GM19324 (cell line): ENCODE measurements at regions not wholly inside any gene's neighbourhood (a gene's known extent, or its start where the extent isn't known, plus 50 kb on each side); places are given as distances from the start of the nearest gene placed in this dataset.

Experiments used
- ATAC-seq: cut with Tn5 transposase; IDR thresholded peaks from one replicate; pipeline ENCODE4 v1.9.1; 2021; ENCODE audit warnings: mild to moderate bottlenecking, moderate library complexity; ENCODE audit not compliant: unreplicated experiment, low FRiP score

DNA sequence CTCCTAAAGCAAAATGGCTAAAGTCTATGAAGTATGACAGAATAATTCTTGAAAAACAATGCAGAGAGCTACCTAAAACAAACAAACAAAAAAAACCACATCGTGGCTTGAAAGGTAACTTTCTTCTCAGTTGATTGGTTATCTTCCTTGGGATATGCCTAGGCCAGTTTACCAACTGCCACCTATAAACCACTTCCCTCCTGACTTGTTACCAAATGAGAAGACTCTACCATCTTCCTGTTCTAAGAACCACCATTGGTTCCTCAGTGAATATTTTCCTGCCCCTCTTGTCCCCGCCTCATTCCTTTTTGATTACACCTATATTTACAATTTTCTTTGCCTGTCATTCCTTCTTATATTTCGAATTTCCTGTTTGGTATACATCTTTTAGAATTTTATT, 336.6 kb downstream of the SIPA1L2 start:
- no peak for ATAC-seq

DNA sequence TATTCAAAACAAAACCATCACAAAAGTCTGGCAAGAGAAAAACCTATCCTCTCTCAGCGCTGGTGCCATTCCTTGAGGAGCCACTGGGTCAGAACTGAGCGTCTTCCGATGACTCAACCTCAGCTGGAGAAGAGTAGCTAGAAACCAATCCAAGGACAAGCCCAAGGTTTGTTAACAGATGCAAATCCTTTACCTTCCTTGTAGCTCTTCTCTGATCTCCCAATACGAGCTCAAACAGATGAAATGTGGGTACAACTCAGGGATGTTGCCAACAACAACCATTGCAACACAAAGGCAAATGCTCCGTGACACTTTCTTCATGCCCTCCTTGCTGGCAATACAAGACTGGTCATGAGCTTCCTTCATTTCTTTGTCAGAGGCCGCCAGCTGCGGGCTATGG, 337.1 kb downstream of the SIPA1L2 start:
- no peak for ATAC-seq

DNA sequence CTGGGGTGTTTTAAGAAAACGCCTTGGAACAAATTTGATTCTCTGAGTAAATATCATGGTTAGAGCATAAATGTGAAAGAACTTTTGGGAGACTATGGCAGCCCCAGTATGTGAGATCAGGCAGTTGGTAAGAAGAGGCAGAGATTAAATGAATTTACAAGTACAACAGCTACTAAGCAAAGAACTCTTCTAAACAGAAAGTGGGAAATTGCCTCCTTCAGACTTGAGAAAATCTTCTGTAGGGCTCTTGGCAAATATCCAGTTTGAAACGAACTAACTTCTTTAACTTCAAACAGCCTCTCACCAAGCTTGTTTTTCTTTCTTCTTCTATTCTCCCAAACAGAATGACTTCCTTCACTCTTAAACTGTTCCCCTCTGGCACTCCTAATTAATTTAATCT, 337.7 kb downstream of the SIPA1L2 start:
- ATAC-seq: no peak

DNA sequence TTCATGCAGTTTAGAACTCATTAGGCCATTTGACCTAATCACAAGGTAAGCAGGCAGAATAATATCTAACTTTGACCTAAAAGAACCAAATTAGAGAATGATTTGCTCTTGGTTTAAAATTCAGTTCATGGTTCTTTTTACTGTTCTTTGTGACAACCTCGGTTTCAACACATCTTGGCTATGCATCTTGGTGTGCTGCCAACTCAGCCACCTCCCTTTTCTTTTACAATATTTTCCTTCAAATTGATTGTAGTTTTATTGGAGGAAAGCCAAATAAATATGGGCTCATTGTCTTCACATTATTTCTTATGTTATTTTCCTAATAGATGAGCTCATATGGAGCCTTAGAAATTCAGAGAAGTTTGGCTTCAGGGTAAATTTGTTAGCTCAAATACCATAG, 338.3 kb downstream of the SIPA1L2 start:
- ATAC-seq: no peak

DNA sequence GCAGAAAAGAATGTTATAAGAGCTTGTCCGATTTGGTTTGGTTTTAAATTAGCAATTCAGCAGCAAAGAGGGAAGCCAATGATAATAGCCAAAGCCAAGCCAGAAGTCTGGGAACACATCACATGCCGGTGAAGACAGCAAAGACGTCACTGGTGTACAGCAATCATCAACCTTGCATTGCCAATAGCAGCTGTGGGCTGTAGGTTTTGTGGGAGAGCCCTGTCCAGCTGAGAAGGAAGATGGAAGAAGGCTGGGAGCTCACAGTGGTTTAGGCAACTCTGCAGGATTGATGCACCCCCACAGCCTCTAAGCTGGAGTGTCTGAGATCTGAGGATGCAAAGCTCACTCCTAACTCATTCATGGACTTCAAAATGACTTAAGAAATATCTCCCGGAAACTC, 338.7 kb downstream of the SIPA1L2 start:
- ATAC-seq: no peak

GRCh38 chr1:232290570-232290969, 339.4 kb downstream of the SIPA1L2 start:
- ATAC-seq: no peak

- ATAC-seq: no peak
Observed at GRCh38 chr1:232287676-232288569, 342.0 kb downstream of the SIPA1L2 start.

DNA sequence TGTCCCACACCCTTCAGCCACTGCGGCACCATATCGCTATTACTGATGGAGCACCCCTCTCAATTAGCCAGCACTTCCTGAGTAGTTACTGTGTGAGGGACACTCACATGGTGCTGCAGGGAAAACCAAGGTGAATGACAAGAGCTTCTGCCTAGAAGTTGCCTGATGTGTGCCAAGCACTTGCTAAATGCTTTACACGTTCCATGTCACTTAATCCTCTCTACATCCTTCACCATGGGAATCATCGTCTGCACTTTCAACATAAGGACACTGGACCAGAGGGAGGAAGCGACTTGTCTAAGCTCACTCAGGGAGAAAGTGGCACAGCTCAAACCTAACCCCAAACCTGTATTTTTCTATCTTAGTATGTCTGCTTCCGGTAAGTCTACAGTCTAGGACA, 344.8 kb downstream of the SIPA1L2 start:
- ATAC-seq: no peak

GRCh38 chr1:232283864-232284263, 346.1 kb downstream of the SIPA1L2 start:
- no peak for ATAC-seq

- ATAC-seq: no peak
Observed at GRCh38 chr1:232282498-232282897, 347.4 kb downstream of the SIPA1L2 start.

DNA sequence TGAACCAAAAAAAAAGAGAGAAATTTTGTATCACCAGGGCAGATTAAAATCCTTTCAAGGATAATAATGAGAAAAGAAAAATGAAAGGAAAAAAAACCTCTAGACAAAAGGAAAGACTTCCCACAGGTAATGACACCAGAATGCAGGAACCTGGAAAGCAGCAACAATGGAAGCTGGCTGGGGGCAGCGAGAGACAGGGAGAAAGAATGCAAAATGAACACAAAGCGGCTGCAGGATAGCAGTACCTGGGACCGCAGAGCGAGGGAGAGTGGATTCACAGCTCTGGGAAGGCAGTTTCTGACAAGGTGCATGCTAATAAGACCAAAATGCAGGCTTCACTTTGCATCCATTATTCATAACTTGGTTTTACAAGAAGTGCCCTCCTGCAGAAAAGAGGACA, 349.0 kb downstream of the SIPA1L2 start:
- ATAC-seq: no peak

GRCh38 chr1:232279909-232280400, 350.0 kb downstream of the SIPA1L2 start:
- no peak for ATAC-seq

DNA sequence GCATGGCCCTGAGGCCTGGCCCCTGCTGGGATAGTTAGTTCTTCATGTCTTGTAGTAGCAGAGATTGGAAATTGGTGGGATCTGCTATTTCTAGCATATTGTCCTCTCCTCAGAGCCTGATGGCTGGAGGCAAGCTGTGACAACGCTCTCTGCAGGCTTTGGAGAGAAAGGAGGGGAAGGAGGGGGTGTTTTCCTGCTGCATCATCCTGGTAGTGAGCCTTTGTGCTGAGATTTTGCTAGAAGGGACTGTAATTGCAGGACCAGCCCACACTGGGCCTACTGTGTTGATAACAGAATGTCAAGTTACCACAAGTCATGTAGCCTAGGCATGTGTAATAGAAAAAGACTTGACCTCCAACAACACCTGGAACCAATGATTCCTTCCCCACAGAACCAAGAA, 351.0 kb downstream of the SIPA1L2 start:
- no peak for ATAC-seq

DNA sequence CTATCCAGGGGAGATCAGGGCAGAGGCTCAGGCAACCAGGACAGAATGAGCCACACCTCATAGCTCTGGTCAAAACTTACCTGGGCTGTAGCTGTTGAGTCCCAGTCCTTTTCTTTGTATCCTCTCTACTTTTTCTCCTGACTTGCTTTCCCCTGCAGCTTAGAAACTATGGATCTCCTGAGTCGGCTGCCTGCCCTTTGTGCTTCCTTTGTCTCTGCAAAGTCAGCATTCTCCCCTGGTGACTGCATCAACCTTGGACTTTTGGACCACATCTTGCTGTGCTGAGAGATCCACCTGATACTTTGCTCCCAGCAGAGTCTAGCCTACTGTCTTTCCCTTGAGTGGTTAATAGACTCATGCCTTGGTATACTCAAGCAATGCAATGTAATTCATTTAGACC, 353.3 kb downstream of the SIPA1L2 start:
- no peak for ATAC-seq

- no peak for ATAC-seq
Observed at GRCh38 chr1:232274999-232275710, 354.8 kb downstream of the SIPA1L2 start.

DNA sequence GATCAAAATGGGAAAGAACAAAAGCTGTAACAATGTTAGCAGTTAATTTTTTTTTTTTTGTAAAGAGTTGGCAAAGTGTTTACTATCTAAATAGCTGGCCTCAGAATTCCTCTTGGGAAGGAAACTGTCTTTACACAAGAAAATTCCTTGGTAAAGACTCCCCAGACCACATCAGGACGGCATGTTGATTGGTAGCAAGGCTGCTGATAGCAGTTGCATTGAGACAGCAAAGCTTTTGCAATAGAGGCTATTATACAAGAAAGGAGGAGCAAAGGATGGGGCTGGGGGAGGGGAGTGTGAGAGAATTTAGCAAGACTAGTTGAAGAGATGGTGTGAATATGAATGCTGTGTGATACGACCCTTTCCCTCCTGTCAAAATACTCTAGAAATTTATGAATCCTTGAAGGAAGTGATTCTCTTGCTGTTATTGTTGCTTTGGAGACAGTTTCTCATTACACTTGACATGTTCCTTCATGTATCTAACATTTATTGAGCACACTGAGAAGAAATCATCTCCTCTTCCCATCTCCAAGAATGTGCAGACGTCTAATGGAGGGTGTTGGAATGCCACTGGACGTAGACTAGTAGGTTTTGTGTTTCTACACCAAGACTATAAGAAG, 355.6 kb downstream of the SIPA1L2 start:
- no peak for ATAC-seq

DNA sequence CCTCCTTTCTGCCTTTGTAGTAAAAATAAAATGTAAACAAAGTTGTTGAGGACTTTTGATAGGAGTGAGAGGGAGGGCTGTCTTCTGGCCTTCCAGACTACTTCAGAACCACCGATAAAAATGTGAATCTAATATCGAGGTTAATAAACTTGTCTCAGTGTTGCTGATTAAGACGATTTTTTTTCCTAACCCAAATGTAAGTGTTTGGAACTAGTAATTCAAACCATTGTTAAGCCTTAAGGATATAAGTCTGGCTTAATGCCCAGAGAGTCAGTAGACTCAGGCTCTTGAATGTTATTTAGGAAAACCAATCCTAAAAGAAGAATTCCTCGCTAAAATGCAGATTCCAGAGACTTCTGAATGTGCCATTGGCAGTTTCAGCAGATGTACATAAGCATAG, 356.9 kb downstream of the SIPA1L2 start:
- no peak for ATAC-seq

DNA sequence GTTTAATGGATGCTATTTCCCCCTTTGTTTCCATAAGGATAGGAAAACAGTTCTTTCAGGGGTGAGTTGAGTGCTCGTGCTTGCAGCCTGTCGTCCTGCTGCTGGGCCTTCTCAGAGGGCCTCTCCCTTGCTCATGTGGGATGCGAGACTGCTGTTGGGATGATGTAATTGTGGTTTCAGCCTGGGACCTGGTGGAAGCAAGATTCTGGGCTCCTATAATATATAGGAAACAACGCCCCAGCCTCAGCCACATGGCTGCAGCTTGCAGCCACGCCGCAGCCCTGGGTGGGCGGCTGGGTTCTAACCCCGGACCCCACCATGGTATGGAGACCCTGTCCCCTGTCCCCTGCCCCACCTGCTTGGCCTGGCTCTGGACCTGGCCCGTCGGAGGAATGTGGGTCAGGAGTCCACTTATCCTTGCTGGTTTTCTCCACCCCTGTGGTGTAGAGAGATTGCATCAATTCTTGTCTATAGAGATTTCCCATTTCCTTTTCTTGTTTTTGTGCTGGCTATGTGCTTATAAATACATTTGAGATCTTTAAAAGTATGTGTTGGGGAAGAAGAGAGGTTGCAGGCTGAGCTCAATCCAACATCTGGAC, 357.8 kb downstream of the SIPA1L2 start:
- ATAC-seq: no peak

DNA sequence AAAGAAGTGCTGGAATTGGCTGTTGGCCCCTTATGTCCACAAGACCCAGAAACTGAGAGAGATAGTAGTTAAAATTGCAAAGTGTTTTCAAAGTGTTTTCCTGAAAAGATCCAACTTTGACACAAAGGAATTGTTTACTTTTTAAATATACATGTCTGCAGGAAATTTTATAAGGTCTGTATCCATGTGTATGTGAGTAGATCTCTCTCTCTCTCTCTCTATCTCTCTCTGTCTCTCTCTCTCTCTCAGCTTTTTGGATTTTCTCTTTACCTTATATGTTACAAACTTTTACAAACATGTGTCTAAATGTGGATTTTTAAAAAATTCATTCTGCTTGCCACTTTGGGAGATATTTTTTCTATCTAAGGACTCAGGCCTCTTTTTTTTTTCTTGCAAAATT, 358.6 kb downstream of the SIPA1L2 start:
- no peak for ATAC-seq

GRCh38 chr1:232269988-232270387, 359.9 kb downstream of the SIPA1L2 start:
- no peak for ATAC-seq
